Neural progenitor cell (in vitro differentiated cells): ENCODE measurements at regions not wholly inside any gene's neighbourhood (a gene's known extent, or its start where the extent isn't known, plus 50 kb on each side); places are given as distances from the start of the nearest gene placed in this dataset.

Experiments
- CTCF ChIP-seq: fragments of 200-600 bp; sonication (generic); IDR thresholded peaks from 2 replicates; pipeline ENCODE4 v1.5.1; 2017; ENCODE audit warnings: antibody characterized with exemption, mild to moderate bottlenecking
- EZH2phosphoT487 ChIP-seq: fragments of 200-600 bp; sonication (generic); IDR thresholded peaks from 2 replicates; pipeline ENCODE4 v1.6.1; 2017; ENCODE audit warnings: antibody characterized with exemption

GRCh38 chr16:85507342-85507741, 105.8 kb upstream of the GSE1 start:
- TF ChIP-seq CTCF (no peak), EZH2phosphoT487 (no peak)
